ENCODE measurements at regions not wholly inside any gene's neighbourhood (a gene's known extent, or its start where the extent isn't known, plus 50 kb on each side); places are given as distances from the start of the nearest gene placed in this dataset.

GRCh38 chr13:23984546-23984945, 87.2 kb upstream of the C1QTNF9B start:
- no peak for DNase-seq

DNA sequence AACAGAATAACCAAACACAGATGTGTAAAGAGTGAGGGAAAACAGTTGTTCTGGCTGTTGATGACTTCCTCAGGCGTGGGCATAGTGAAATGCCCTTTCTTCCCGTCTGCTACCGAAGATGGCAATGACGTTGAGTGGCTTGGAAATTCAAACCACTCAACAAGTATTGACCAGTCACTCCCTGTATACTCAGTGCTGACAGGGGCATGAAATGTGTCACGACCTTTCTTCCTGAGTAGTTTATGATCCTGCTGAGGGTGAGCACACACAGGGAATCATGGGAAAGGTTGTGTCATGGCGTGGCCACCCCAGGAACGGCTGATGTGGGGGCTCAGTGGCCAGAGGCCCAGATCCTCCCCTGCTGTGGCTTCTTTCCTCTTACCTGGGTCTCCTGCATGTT, 87.8 kb upstream of the C1QTNF9B start:
- DNase-seq: no peak

GRCh38 chr13:23985839-23986238, 88.5 kb upstream of the C1QTNF9B start:
- no peak for DNase-seq

GRCh38 chr13:23986619-23987018, 89.3 kb upstream of the C1QTNF9B start:
- DNase-seq: no peak

DNA sequence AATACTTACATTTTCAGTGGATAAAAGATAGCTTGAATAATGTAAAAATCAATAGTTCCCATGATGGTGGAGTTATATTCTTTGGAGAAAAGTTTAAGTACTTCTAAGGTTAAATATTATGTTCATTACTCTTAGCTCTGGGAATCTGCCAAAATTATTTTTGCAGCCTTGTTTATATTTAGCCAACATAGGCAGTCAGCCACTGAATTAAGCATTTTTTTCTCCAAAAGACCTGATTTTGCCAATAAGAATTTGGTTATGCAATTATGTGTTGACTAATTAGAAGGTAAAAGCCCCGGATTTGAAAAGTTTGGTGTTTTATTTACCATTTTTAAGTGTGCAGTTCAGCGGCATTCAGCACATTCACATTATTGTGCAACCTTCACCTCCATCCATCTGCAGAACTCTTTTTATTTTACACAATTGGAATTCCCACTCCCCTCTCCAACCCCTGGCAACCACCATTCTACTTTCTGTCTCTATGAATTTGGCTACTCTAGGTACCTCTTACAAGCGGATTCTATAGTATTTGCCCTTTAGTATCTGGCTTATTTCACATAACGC, 90.1 kb upstream of the C1QTNF9B start:
- DNase-seq: no peak

DNA sequence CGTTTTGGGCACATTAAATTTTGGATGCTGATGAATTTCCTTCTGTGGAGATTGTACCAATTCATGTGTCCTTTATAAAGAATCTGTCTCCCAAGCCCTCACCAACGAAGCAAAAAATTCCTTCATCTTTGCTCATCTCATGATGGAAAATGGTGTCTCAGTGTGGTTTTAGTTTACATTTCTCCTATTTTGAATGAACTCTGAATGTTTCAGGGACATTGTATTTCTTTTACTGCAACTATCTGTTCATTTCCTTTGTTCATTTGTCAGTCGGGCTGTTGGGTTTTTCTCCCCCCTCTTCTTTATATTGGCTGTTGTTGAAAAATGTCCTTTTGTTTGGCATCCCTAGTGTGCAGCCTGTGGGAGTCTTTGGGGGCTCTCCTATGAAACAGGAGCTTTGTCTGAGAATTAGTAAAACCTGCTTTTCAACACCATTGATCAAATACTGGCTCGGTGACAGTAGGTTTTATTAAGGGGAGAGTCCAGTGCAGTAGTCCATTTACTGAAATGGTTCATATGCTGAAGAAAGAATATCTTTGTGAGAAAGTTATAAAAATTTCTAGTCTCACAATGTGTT, 91.3 kb upstream of the C1QTNF9B start:
- no peak for DNase-seq

GRCh38 chr13:23990455-23990854, 93.2 kb upstream of the C1QTNF9B start:
- no peak for DNase-seq

DNA sequence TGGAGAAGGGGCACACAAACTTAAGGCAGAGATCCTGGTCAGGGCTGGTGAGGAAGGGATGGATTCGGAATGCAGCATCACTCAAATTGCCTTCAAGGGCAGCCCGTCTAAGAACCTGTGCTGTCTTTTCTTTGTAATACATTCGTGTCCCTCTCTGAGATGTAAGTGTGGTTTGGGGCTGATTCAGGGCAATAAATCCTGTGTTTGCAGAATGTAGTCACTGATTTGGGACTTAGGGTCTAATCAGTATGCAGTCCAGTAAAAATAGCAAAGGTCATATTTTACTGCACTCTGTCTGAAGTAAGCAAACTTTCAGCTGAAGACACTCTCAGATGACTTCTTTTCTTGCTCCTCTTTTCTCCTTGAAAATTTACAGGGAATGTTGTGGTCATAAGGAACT, 93.8 kb upstream of the C1QTNF9B start:
- DNase-seq: no peak

DNA sequence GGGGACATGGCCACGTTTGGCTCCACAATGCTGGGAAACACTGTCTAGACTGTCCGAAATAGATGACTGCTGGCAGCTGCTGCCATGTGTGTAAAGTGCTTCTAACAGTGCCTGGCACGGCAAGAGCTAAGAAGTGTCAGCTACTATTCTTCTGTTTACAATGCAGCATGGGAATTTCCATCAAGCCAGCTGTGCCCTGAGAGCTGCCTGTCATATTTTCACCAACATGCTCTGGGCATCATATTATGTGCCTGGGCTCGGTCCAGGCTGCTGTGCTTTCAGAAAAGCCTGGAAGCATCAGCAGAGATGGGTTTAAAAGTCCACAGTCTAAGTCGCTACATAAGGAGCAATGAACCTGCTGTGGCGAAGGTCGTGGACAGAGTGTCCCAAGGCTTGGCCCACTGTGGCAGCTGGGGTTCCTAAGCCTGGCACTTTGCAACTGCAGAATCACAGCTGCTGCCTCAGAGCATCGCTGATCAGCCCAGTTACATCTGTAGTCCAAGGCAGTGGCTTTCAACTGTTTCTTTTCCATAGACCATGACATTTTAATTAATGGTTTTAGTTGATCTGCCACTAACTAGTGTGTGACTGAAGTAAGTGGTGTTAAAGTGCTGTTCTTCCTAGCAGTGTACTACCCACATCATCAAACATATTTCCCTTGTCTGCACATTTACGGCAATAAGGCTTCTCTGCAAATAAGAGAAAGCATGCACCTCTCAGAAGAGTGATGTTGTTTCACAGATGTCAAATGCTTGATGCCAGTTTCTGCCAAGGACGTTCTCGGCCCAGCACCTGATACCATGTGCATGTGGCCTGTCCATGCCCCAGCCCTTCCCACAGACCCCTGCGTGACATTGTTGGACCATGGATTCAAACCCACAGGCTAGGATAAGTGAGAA, 95.7 kb upstream of the C1QTNF9B start:
- DNase-seq: no peak

GRCh38 chr13:23993680-23993985, 96.3 kb upstream of the C1QTNF9B start:
- no peak for DNase-seq

- DNase-seq: no peak
These were observed 98.2 kb upstream of the C1QTNF9B start for GRCh38 chr13:23995283-23996073.

- no peak for DNase-seq
These were observed 99.2 kb upstream of the C1QTNF9B start for GRCh38 chr13:23996456-23996855.

GRCh38 chr13:23999424-23999823, 102.1 kb upstream of the C1QTNF9B start:
- DNase-seq: no peak

DNA sequence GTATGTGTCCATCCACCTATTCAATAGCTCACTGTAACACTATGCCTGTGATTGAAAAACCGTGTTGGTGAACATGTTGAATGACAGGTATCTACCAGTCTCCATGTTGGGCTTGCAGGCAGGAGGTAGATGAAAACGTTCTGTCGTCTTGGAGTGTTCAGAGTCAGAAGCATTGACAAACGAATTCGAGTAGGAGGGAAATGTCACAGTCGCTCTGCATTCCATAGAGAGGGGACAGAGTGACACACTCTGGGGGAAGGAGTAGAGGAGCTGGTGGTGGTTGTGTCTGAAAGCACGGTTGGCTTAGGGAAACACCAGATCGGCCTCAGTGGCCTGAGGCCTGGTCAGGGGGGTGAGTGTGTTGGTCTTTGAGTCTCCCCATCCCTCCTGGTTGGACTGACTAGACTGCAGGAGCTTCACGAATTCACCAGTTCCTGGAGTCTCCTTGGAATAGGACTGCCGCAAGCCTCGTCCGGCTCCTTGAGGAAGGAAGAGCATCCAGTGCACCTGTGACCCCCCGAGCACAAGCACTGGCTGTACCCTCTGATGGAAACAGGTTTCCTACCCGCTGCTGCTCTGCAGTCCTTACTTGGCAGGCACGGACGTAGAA, 105.0 kb upstream of the C1QTNF9B start:
- DNase-seq: no peak

DNA sequence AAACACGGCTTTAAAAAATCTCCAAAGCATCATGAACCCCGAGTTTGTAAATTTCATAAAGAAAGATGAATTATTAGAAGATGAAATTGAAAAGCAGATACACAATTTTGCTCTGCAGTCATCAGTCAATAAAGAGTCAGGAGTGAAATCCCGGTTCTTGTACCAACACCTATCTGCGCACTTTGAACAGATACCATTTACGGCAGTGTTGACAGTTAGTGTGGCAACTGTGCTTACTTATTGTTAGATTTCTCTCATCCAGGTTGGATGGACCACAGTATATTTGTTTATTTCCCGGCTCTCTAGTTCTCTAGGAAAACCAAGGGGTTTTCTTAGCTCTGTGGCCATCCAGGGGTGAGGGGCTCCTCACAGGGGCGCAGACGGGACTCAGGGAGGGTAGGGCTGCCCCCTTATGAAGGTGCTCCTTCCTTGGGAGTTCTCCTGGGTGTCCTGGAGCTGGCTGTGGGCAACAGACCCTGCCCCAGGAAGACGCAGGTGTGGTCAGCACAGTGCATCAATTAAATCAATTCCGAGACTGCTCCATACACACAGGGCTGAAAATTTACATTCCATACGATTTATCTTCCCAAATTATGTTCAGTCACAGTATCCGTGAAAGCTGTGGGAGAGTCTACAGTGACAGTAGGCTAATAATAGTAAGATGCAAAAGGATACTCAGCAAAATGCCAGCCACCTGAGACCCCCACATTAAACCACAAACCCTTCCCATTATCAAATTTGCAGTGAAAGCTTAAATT, 107.0 kb upstream of the C1QTNF9B start:
- DNase-seq: no peak

DNA sequence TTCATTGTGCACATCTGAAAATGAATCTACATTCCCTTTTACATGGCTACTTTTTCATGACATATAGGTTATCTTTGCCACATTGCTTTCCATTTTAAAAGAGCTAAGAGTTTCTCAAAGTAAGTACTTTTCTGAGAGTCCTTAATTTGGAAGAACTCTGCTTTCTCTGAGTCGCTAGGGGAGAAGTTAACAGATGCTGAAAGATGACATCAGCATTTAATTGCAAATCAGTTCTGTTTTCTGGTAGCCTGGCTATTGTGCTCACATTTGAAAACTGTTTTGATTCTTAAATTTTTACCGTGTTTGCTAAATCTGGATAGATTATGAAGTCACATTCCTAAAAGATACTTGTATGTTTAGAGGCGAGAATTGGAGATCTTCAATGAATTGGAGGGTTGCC, 107.7 kb upstream of the C1QTNF9B start:
- no peak for DNase-seq

DNA sequence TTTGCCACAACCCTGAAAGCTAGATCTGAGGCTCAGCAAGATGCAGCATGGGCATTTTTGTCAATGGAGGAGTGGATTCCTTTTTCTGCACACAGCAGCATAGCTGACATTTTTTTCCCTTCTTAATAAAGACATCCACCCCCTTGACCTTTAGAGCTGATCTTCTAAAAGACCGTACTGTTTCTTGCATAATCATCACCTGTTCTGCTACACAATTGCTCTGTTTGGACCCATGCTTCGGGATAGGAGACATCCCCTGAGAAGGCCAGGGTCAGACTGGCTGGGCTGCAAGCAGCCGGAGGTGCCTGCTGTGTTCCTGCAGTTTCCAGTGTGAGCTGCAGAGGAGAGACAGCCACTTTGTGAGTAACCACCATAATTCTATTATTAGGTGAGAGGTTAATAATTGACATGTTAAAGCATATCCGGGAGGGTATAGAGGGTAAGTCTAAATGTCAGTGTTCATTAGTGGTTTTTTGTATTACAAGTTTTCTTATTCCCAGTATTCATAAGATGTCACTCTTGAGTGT, 108.5 kb upstream of the C1QTNF9B start:
- no peak for DNase-seq

- DNase-seq: no peak
These were observed 109.4 kb upstream of the C1QTNF9B start for GRCh38 chr13:24006520-24007248.

DNA sequence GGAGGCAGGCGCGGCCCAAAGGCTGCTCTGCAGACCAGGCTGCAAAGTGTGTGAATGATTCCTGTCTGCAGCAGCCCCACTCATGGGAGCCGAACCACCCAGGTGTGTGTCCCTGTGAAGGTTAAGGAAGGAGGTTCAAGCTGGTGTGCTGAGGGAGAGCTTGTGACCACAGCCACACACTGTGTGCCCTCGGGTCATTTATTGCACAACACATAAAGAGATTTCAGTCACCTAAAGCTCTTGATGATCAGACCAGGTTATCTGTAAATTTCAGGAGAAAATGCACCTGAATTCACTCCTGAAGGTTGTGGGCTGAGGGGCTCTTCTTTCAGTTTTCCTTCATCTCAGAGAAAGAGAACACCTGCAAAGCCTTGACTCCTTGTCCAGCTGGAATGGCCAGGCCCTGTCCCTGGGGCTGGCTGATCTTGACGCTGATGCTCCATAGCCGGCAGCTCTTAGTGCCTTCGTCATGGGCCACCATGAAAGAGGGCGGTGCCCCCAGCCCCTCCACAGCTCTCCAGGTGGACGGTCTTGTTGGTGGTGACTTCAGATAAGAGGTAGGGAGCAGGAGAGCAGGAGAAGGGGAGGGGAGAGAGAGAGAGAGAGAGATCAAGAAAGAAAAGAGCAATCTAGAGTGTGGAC, 110.8 kb upstream of the C1QTNF9B start:
- DNase-seq: no peak

GRCh38 chr13:24008679-24009078, 111.4 kb upstream of the C1QTNF9B start:
- DNase-seq: no peak

DNA sequence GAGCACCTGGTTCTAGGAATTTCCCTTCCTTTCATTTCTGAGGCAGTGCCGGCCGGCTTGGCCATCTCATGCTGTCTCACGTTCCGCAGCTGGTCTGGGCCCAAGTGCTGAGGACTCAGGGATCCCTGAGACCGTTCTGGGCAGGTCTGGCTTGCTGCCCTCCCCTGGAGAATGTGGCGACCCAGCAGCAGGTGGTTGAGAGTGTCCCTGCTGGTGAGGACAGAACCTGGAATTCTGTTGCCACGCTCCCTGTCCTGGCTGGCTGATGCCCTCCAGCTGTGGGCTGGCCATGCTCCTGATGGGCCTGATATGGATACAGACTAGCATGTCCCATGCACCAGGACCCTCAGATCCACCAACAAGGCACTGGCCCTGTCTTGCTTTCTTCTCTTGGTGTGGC, 114.0 kb upstream of the C1QTNF9B start:
- DNase-seq: no peak
